ENCODE measurements at regions not wholly inside any gene's neighbourhood (a gene's known extent, or its start where the extent isn't known, plus 50 kb on each side); places are given as distances from the start of the nearest gene placed in this dataset.

- CTCF ChIA-PET = interaction anchor here (1.0 kb wide), 1 partner anchor 66 kb away, joined by 3 read pairs; no protein-coding TSS in a partner anchor
- ATAC-seq = no peak
- Mint-ChIP-seq H3K4me1 (peaks cover 34% of the 10 kb centered on the region), H3K27ac (no peak overlapping the region), H3K36me3 (peaks cover 4% of the 10 kb centered on the region; the same call in 1 of the 2 replicates), H3K4me3 (no peak overlapping the region), H3K9me3 (peaks cover 4% of the 10 kb centered on the region; the same call in 1 of the 2 replicates), H3K27me3 (ENCODE audit: low read depth) (no peaks in the 10 kb centered on the region)
- POLR2A ChIA-PET = no interaction called here
- DNase-seq (ENCODE audit: low spot score) = no peak
- TF ChIP-seq TEAD1 (CRISPR knock-in tag; IDR thresholded peaks at IDR 0.05) (no peak), ZNF416 (CRISPR knock-in tag; IDR thresholded peaks at IDR 0.05) (no peak), RORB (CRISPR knock-in tag; IDR thresholded peaks at IDR 0.05) (no peak), ATF2 (CRISPR knock-in tag; IDR thresholded peaks at IDR 0.05; ENCODE audit: borderline replicate concordance, low read depth) (no peak)
- TF ChIP-seq, protein P1, sequence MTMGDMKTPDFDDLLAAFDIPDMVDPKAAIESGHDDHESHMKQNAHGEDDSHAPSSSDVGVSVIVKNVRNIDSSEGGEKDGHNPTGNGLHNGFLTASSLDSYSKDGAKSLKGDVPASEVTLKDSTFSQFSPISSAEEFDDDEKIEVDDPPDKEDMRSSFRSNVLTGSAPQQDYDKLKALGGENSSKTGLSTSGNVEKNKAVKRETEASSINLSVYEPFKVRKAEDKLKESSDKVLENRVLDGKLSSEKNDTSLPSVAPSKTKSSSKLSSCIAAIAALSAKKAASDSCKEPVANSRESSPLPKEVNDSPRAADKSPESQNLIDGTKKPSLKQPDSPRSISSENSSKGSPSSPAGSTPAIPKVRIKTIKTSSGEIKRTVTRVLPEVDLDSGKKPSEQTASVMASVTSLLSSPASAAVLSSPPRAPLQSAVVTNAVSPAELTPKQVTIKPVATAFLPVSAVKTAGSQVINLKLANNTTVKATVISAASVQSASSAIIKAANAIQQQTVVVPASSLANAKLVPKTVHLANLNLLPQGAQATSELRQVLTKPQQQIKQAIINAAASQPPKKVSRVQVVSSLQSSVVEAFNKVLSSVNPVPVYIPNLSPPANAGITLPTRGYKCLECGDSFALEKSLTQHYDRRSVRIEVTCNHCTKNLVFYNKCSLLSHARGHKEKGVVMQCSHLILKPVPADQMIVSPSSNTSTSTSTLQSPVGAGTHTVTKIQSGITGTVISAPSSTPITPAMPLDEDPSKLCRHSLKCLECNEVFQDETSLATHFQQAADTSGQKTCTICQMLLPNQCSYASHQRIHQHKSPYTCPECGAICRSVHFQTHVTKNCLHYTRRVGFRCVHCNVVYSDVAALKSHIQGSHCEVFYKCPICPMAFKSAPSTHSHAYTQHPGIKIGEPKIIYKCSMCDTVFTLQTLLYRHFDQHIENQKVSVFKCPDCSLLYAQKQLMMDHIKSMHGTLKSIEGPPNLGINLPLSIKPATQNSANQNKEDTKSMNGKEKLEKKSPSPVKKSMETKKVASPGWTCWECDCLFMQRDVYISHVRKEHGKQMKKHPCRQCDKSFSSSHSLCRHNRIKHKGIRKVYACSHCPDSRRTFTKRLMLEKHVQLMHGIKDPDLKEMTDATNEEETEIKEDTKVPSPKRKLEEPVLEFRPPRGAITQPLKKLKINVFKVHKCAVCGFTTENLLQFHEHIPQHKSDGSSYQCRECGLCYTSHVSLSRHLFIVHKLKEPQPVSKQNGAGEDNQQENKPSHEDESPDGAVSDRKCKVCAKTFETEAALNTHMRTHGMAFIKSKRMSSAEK (CRISPR knock-in tag; IDR thresholded peaks at IDR 0.05; ENCODE audit: borderline replicate concordance) = no peak
- TF ChIP-seq, protein P2, sequence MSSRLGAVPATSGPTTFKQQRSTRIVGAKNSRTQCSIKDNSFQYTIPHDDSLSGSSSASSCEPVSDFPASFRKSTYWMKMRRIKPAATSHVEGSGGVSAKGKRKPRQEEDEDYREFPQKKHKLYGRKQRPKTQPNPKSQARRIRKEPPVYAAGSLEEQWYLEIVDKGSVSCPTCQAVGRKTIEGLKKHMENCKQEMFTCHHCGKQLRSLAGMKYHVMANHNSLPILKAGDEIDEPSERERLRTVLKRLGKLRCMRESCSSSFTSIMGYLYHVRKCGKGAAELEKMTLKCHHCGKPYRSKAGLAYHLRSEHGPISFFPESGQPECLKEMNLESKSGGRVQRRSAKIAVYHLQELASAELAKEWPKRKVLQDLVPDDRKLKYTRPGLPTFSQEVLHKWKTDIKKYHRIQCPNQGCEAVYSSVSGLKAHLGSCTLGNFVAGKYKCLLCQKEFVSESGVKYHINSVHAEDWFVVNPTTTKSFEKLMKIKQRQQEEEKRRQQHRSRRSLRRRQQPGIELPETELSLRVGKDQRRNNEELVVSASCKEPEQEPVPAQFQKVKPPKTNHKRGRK (CRISPR knock-in tag; IDR thresholded peaks at IDR 0.05; ENCODE audit: borderline replicate concordance) = no peak
Observed at GRCh38 chr12:11967376-11968047, 103.2 kb upstream of the BCL2L14 start.

DNA sequence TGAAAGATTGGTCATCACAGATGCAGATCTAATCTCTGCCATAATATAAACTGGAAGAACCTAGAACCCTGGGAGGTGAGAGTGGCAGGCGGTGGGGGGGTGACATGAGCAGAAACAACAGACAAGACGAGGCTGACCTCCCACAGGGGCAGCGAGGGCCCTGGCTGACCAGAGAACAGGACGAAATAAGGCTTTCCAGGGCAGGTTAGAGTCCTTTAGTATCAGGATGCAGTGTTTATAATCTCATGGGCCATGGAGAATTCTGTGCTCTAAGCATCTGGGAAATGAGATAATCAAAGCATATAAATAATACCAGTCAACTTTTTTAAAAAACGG, 102.7 kb upstream of the BCL2L14 start:
- ATAC-seq (no peak), DNase-seq (ENCODE audit: low spot score) (no peak)
- TF ChIP-seq NFE2L1 (CRISPR knock-in tag; IDR thresholded peaks at IDR 0.05) = no peak
- TF ChIP-seq SOX15 (CRISPR knock-in tag; IDR thresholded peaks at IDR 0.05) = no peak
- TF ChIP-seq, protein P3, sequence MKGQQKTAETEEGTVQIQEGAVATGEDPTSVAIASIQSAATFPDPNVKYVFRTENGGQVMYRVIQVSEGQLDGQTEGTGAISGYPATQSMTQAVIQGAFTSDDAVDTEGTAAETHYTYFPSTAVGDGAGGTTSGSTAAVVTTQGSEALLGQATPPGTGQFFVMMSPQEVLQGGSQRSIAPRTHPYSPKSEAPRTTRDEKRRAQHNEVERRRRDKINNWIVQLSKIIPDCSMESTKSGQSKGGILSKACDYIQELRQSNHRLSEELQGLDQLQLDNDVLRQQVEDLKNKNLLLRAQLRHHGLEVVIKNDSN (CRISPR knock-in tag; IDR thresholded peaks at IDR 0.05) = no peak
- TF ChIP-seq, protein P2 (CRISPR knock-in tag; IDR thresholded peaks at IDR 0.05; ENCODE audit: borderline replicate concordance) = no peak
- ChIA-PET CTCF (no interaction called here), POLR2A (no interaction called here)
- Mint-ChIP-seq H3K36me3 (peaks cover 4% of the 10 kb centered on the region; the same call in 1 of the 2 replicates), H3K9me3 (peaks cover 4% of the 10 kb centered on the region; the same call in 1 of the 2 replicates), H3K4me3 (no peak overlapping the region), H3K27ac (no peak overlapping the region), H3K27me3 (ENCODE audit: low read depth) (no peaks in the 10 kb centered on the region), H3K4me1 (peaks cover 34% of the 10 kb centered on the region)

DNA sequence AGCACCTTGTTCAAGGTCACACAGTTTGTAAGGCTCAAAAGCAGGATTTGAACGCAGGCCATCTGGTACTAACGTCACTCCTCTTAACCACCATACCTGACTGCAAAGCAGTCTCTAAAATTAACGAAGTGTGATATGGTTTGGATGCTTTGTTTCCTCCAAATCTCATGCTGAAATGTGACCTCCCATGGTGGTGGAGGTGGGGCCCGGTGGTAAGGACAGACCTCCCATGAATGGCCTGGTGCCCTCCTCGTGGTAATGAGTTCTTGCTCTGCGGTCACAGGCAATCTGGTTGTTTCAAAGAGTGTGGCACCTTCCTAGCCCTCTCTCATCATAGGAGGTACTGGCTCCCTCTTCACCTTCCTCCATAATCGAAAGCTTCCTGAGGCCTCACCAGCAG, 102.2 kb upstream of the BCL2L14 start:
- H3K4me1 Mint-ChIP-seq = peaks cover 34% of the 10 kb centered on the region
- DNase-seq (ENCODE audit: low spot score) = no peak
- ATAC-seq = no peak
- H3K27me3 Mint-ChIP-seq (ENCODE audit: low read depth) = no peaks in the 10 kb centered on the region
- H3K4me3 Mint-ChIP-seq = no peak overlapping the region
- peaks cover 4% of the 10 kb centered on the region; the same call in 1 of the 2 replicates for H3K36me3 Mint-ChIP-seq
- ChIA-PET POLR2A (no interaction called here), CTCF (interaction anchor here (0.5 kb wide), 1 partner anchor 76 kb away, joined by 5 read pairs; no protein-coding TSS in a partner anchor)
- 0 out of 2 replicates have a peak, but pooled peaks cover 4% of the 10 kb centered on the region for H3K9me3 Mint-ChIP-seq
- H3K27ac Mint-ChIP-seq = no peak overlapping the region
- TF ChIP-seq ELF4 (CRISPR knock-in tag; IDR thresholded peaks at IDR 0.05; ENCODE audit: low read depth) = no peak
- TF ChIP-seq CREB1 (CRISPR knock-in tag; IDR thresholded peaks at IDR 0.05) = no peak
- TF ChIP-seq ZNF671 (CRISPR knock-in tag; IDR thresholded peaks at IDR 0.05) = no peak
- TF ChIP-seq ZSCAN18 (CRISPR knock-in tag; IDR thresholded peaks at IDR 0.05) = no peak
- TF ChIP-seq, protein P4, sequence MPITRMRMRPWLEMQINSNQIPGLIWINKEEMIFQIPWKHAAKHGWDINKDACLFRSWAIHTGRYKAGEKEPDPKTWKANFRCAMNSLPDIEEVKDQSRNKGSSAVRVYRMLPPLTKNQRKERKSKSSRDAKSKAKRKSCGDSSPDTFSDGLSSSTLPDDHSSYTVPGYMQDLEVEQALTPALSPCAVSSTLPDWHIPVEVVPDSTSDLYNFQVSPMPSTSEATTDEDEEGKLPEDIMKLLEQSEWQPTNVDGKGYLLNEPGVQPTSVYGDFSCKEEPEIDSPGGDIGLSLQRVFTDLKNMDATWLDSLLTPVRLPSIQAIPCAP (CRISPR knock-in tag; IDR thresholded peaks at IDR 0.05) = no peak
- no peak for TF ChIP-seq JAZF1 (CRISPR knock-in tag; IDR thresholded peaks at IDR 0.05)
- TF ChIP-seq, protein P3 (CRISPR knock-in tag; IDR thresholded peaks at IDR 0.05) = no peak
- TF ChIP-seq, protein P2 (CRISPR knock-in tag; IDR thresholded peaks at IDR 0.05; ENCODE audit: borderline replicate concordance) = no peak

All from WTC11 (cell line).